ENCODE measurements at regions not wholly inside any gene's neighbourhood (a gene's known extent, or its start where the extent isn't known, plus 50 kb on each side); places are given as distances from the start of the nearest gene placed in this dataset.

DNA sequence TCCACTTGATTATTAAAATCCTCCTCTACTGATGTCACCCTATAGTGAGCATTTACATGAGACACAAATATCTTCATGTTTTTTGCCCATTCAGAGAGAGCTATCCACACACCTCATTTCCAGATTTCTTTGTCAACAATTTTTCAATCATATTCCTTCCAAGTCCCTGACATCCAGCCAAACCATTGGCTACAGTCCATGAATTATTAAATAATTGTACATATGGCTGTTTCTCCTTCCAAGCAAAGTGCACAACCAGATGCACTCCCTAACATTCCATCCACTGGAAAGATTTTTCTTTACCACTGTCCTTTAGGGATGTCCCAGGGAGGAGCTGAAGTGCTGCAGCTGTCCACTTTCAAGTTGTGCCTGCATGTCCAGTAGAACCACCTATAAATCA is 328.0 kb upstream of the MDFIC2 start:
- Histone ChIP-seq H2BK120ac (ENCODE audit: low read depth, low read length) (no peak overlapping the region), H3K79me1 (ENCODE audit: low read depth, low read length) (no peaks in the 10 kb centered on the region), H3K36me3 (replicated peaks in 1 of 2; ENCODE audit: control insufficient read depth in 2 of 2, insufficient read depth in 2 of 2, low read length in 2 of 2) (no peaks in the 10 kb centered on the region), H3K4me2 (ENCODE audit: insufficient read depth, low read length, poor library complexity, severe bottlenecking) (no peak overlapping the region), H3K4ac (ENCODE audit: low read length) (no peak overlapping the region), H3K14ac (ENCODE audit: low read length) (no peak overlapping the region), H3K9ac (ENCODE audit: low read depth, low read length, poor library complexity) (no peak overlapping the region), H4K8ac (ENCODE audit: low read depth, low read length) (no peak overlapping the region), H2AFZ (ENCODE audit: low read length) (no peak overlapping the region), H3K9me3 (replicated peaks in 1 of 2; ENCODE audit: control insufficient read depth in 2 of 2, insufficient read depth in 1 of 2, low read depth in 1 of 2, low read length in 2 of 2) (no peaks in the 10 kb centered on the region), H3K4me3 (ENCODE audit: low read length in 2 of 2) (no peak overlapping the region), H3K4me1 (ENCODE audit: control insufficient read depth in 2 of 2, insufficient read depth in 1 of 2, low read depth in 1 of 2, low read length in 2 of 2) (no peaks in the 10 kb centered on the region), H2BK15ac (ENCODE audit: low read length) (no peak overlapping the region), H3K18ac (ENCODE audit: low read length) (no peak overlapping the region), H3K23ac (ENCODE audit: low read depth, low read length, poor library complexity) (no peak overlapping the region), H2BK12ac (ENCODE audit: low read length) (no peak overlapping the region), H4K91ac (ENCODE audit: low read depth, low read length, poor library complexity) (no peak overlapping the region), H2BK5ac (ENCODE audit: low read length) (no peak overlapping the region), H3K27ac (replicated peaks; ENCODE audit: low read length) (no peak overlapping the region), H2AK5ac (ENCODE audit: low read depth, low read length) (no peak overlapping the region), H3K27me3 (ENCODE audit: control insufficient read depth in 3 of 3, insufficient read depth in 3 of 3, low read depth in 1 of 3, low read length in 3 of 3) (no peaks in the 10 kb centered on the region)
- no peak for DNase-seq (ENCODE audit: low spot score)

GRCh38 chr3:70635301-70635700 is 322.9 kb upstream of the MDFIC2 start:
- Histone ChIP-seq H2BK15ac (ENCODE audit: low read length) (no peak overlapping the region), H2BK5ac (ENCODE audit: low read length) (no peak overlapping the region), H3K4me3 (ENCODE audit: low read length in 2 of 2) (no peak overlapping the region), H3K27ac (replicated peaks; ENCODE audit: low read length) (no peak overlapping the region), H3K4me2 (ENCODE audit: insufficient read depth, low read length, poor library complexity, severe bottlenecking) (no peak overlapping the region), H3K18ac (ENCODE audit: low read length) (no peak overlapping the region), H2BK120ac (ENCODE audit: low read depth, low read length) (no peak overlapping the region), H3K27me3 (ENCODE audit: control insufficient read depth in 3 of 3, insufficient read depth in 3 of 3, low read depth in 1 of 3, low read length in 3 of 3) (no peaks in the 10 kb centered on the region), H3K4ac (ENCODE audit: low read length) (no peak overlapping the region), H2AFZ (ENCODE audit: low read length) (no peak overlapping the region), H3K4me1 (ENCODE audit: control insufficient read depth in 2 of 2, insufficient read depth in 1 of 2, low read depth in 1 of 2, low read length in 2 of 2) (peaks cover 0 to 2% of the 10 kb centered on the region in 2 donors), H3K9ac (ENCODE audit: low read depth, low read length, poor library complexity) (no peak overlapping the region), H3K14ac (ENCODE audit: low read length) (no peak overlapping the region), H3K36me3 (replicated peaks in 1 of 2; ENCODE audit: control insufficient read depth in 2 of 2, insufficient read depth in 2 of 2, low read length in 2 of 2) (no peaks in the 10 kb centered on the region), H2AK5ac (ENCODE audit: low read depth, low read length) (no peak overlapping the region), H4K8ac (ENCODE audit: low read depth, low read length) (no peak overlapping the region), H4K91ac (ENCODE audit: low read depth, low read length, poor library complexity) (no peak overlapping the region), H3K9me3 (replicated peaks in 1 of 2; ENCODE audit: control insufficient read depth in 2 of 2, insufficient read depth in 1 of 2, low read depth in 1 of 2, low read length in 2 of 2) (no peaks in the 10 kb centered on the region), H3K79me1 (ENCODE audit: low read depth, low read length) (no peaks in the 10 kb centered on the region), H3K23ac (ENCODE audit: low read depth, low read length, poor library complexity) (no peak overlapping the region), H2BK12ac (ENCODE audit: low read length) (no peak overlapping the region)
- DNase-seq (ENCODE audit: low spot score) = no peak
- no CpG with 5 or more reads among the region's 2 CpGs for WGBS, 2 donors (ENCODE audit: extremely low coverage in 2 of 2, insufficient read length in 2 of 2, insufficient replicate concordance in 1 of 2)

- Histone ChIP-seq H3K9me3 (replicated peaks in 1 of 2; ENCODE audit: control insufficient read depth in 2 of 2, insufficient read depth in 1 of 2, low read depth in 1 of 2, low read length in 2 of 2) (no peaks in the 10 kb centered on the region), H2BK5ac (ENCODE audit: low read length) (no peak overlapping the region), H3K27ac (replicated peaks; ENCODE audit: low read length) (no peak overlapping the region), H3K23ac (ENCODE audit: low read depth, low read length, poor library complexity) (no peak overlapping the region), H2AK5ac (ENCODE audit: low read depth, low read length) (no peak overlapping the region), H2AFZ (ENCODE audit: low read length) (no peak overlapping the region), H3K4me2 (ENCODE audit: insufficient read depth, low read length, poor library complexity, severe bottlenecking) (no peak overlapping the region), H2BK120ac (ENCODE audit: low read depth, low read length) (no peak overlapping the region), H2BK15ac (ENCODE audit: low read length) (no peak overlapping the region), H3K18ac (ENCODE audit: low read length) (no peak overlapping the region), H3K14ac (ENCODE audit: low read length) (no peak overlapping the region), H3K4ac (ENCODE audit: low read length) (no peak overlapping the region), H4K8ac (ENCODE audit: low read depth, low read length) (no peak overlapping the region), H3K9ac (ENCODE audit: low read depth, low read length, poor library complexity) (no peak overlapping the region), H2BK12ac (ENCODE audit: low read length) (no peak overlapping the region), H3K27me3 (ENCODE audit: control insufficient read depth in 3 of 3, insufficient read depth in 3 of 3, low read depth in 1 of 3, low read length in 3 of 3) (no peaks in the 10 kb centered on the region), H4K91ac (ENCODE audit: low read depth, low read length, poor library complexity) (no peak overlapping the region), H3K4me1 (ENCODE audit: control insufficient read depth in 2 of 2, insufficient read depth in 1 of 2, low read depth in 1 of 2, low read length in 2 of 2) (peaks cover 0 to 2% of the 10 kb centered on the region in 2 donors), H3K4me3 (ENCODE audit: low read length in 2 of 2) (no peak overlapping the region), H3K36me3 (replicated peaks in 1 of 2; ENCODE audit: control insufficient read depth in 2 of 2, insufficient read depth in 2 of 2, low read length in 2 of 2) (no peaks in the 10 kb centered on the region), H3K79me1 (ENCODE audit: low read depth, low read length) (no peaks in the 10 kb centered on the region)
- no peak for DNase-seq (ENCODE audit: low spot score)
- no CpG with 5 or more reads among the region's 4 CpGs for WGBS, 2 donors (ENCODE audit: extremely low coverage in 2 of 2, insufficient read length in 2 of 2, insufficient replicate concordance in 1 of 2)
Measured at GRCh38 chr3:70631716-70632307, 319.4 kb upstream of the MDFIC2 start.

- no CpG with 5 or more reads among the region's 1 CpG for WGBS, 2 donors (ENCODE audit: extremely low coverage in 2 of 2, insufficient read length in 2 of 2, insufficient replicate concordance in 1 of 2)
- Histone ChIP-seq H4K91ac (ENCODE audit: low read depth, low read length, poor library complexity) (no peak overlapping the region), H3K14ac (ENCODE audit: low read length) (no peak overlapping the region), H2BK12ac (ENCODE audit: low read length) (no peak overlapping the region), H2AFZ (ENCODE audit: low read length) (no peak overlapping the region), H3K4ac (ENCODE audit: low read length) (no peak overlapping the region), H3K4me1 (ENCODE audit: control insufficient read depth in 2 of 2, insufficient read depth in 1 of 2, low read depth in 1 of 2, low read length in 2 of 2) (peaks cover 0 to 2% of the 10 kb centered on the region in 2 donors), H2AK5ac (ENCODE audit: low read depth, low read length) (no peak overlapping the region), H3K9me3 (replicated peaks in 1 of 2; ENCODE audit: control insufficient read depth in 2 of 2, insufficient read depth in 1 of 2, low read depth in 1 of 2, low read length in 2 of 2) (no peaks in the 10 kb centered on the region), H2BK5ac (ENCODE audit: low read length) (no peak overlapping the region), H3K79me1 (ENCODE audit: low read depth, low read length) (no peaks in the 10 kb centered on the region), H2BK120ac (ENCODE audit: low read depth, low read length) (no peak overlapping the region), H3K18ac (ENCODE audit: low read length) (no peak overlapping the region), H3K36me3 (replicated peaks in 1 of 2; ENCODE audit: control insufficient read depth in 2 of 2, insufficient read depth in 2 of 2, low read length in 2 of 2) (no peaks in the 10 kb centered on the region), H3K9ac (ENCODE audit: low read depth, low read length, poor library complexity) (no peak overlapping the region), H3K27me3 (ENCODE audit: control insufficient read depth in 3 of 3, insufficient read depth in 3 of 3, low read depth in 1 of 3, low read length in 3 of 3) (no peaks in the 10 kb centered on the region), H4K8ac (ENCODE audit: low read depth, low read length) (no peak overlapping the region), H3K23ac (ENCODE audit: low read depth, low read length, poor library complexity) (no peak overlapping the region), H2BK15ac (ENCODE audit: low read length) (no peak overlapping the region), H3K4me2 (ENCODE audit: insufficient read depth, low read length, poor library complexity, severe bottlenecking) (no peak overlapping the region), H3K4me3 (ENCODE audit: low read length in 2 of 2) (no peak overlapping the region), H3K27ac (replicated peaks; ENCODE audit: low read length) (no peak overlapping the region)
- DNase-seq (ENCODE audit: low spot score) = no peak
Measured at GRCh38 chr3:70621451-70621850, 309.0 kb upstream of the MDFIC2 start.
